Suppressor macrophage treated with lipopolysaccharide for 1 hour (primary cell): ENCODE measurements at regions not wholly inside any gene's neighbourhood (a gene's known extent, or its start where the extent isn't known, plus 50 kb on each side); places are given as distances from the start of the nearest gene placed in this dataset.

Experiments used
- DNase-seq, 3 donors: peaks; one replicate each; pipeline ENCODE4 v3.0.0-alpha.2; 2020 to 2022

DNA sequence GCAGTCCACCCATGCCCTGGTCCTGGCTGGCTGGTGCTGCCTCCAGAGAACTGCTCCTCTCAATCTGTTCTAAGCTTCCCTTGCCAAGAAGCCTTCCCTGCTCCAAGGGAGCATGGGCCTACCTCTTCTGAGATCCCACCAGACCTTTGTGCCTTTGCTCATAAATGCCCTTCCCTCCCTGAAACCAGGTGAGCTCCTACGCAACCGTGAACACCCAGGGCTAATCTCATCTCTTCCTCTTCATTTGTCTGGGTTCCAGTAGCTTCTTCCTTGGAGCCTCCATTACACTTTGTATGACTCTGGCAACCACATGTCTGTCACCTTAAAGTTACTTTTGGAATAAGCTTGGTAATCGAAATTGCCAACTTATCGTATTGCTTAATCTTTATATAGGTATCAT lies 270.6 kb downstream of the PBX3 start:
- DNase-seq = no peak

GRCh38 chr9:126020836-126021235 lies 273.7 kb downstream of the PBX3 start:
- no peak for DNase-seq

- no peak for DNase-seq
Measured at GRCh38 chr9:126023962-126024361, 276.8 kb downstream of the PBX3 start.

- no peak for DNase-seq
Measured at GRCh38 chr9:126024581-126025230, 277.5 kb downstream of the PBX3 start.

DNA sequence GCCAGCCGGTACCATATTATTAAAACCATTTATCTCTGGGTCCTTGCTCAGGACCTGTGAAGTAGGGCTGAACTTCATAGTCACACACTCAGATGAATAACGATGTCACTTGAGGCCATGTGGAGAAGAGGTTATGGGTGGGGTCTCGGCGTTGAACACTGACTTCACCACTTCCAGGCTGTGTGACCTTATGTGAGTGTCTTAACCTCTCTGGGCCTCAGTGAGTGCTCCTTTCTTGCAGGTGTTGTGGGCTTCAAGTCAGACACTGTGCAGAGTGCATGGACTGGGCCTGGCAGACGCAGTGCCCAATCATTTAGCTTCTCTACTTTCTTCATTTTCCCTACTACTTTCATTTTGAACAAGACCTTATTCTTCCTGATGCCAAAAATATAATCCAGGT lies 278.8 kb downstream of the PBX3 start:
- no peak for DNase-seq

DNA sequence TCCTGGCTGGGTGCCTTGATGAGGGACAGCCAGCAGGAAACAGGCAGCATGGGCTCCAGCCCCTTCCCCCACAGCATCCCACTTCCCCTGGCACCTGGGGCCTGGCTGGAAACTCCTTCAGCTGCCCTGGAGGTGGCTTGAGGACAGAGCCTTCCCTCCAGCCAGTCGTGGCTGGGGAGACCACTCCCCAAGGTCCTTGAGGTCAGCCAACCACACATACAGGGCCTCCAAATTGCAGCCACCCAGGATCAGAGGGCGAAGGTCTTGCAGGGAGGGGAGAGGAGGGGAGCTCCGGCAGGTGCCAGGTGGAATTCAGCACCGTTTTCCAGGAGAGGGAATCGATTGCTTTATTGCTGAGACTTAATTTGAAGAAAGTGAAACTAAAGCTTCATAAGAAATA lies 280.4 kb downstream of the PBX3 start:
- DNase-seq = no peak

DNA sequence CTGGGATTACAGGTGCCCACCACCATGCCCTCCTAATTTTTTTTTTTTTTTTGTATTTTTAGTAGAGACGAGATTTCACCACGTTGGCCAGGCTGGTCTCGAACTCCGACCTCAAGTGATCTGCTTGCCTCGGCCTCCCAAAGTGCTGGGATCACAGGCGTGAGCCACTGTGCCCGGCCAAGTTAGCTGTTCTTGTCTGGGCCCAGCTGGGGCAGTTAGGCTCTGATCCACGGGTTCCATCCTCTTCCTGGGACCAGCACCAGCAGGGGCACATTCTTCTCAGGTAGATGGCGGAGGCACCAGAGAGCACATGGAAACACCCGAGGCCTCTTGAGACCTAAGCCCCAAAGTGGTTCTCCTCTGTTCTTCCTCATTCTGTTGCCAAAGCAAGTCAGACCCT lies 281.6 kb downstream of the PBX3 start:
- no peak for DNase-seq

- DNase-seq = no peak
Measured at GRCh38 chr9:126030716-126031115, 283.5 kb downstream of the PBX3 start.

GRCh38 chr9:126031116-126031515 lies 283.9 kb downstream of the PBX3 start:
- DNase-seq = no peak

DNA sequence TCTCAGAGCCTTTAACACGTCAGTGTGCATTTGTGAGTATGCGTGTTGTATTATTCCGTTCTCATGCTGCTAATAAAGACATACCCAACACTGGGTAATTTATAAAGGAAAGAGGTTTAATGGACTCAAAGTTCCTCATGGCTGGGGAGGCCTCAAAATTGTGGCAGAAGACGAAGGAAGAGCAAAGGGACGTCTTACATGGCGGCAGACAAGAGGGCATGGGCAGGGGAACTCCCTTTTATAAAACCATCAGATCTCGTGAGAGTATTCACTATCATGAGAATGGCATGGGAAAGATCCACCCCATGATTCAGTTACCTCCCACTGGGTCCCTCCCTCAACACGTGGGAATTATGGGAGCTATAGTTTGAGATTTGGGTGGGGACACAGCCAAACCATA lies 285.0 kb downstream of the PBX3 start:
- no peak for DNase-seq

DNA sequence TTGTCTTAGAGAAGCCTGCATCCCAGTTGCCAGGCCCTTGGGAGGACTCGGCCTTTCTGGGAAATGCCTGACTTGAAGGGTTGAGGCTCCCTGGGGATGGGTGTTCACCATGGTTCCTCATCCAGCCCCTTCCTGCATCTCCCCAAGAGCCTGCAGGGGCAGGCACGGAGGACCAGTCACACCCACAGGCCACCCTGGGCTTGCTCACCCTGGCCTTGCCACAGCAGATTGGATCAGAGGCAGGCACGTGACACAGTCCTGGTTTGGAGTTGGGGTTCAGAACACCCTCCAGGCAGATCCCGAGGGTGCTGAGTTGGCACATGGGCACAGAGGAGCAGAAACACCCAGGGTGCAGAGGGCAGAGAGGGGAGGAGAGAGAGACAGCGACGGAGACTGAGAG lies 286.1 kb downstream of the PBX3 start:
- DNase-seq = no peak

DNA sequence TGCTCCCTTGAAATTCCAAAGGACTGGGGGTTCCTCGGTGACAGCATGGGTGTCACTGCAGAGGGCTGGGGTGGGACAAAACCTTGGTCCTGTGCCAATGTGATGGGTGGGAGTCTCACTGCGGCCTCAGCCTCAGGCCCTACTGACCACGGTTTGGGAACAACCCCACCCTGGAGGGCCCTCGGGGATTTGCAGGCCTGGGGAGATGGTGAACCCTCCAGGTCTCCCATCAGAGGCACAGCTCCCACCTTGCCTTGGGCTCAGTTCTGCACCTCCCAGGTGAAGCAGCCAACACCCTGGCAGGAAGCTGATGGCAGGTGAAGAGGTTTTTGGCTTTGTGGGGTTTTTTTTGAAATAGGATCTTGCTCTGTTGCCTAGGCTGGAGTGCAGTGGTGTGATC lies 286.8 kb downstream of the PBX3 start:
- no peak for DNase-seq

DNA sequence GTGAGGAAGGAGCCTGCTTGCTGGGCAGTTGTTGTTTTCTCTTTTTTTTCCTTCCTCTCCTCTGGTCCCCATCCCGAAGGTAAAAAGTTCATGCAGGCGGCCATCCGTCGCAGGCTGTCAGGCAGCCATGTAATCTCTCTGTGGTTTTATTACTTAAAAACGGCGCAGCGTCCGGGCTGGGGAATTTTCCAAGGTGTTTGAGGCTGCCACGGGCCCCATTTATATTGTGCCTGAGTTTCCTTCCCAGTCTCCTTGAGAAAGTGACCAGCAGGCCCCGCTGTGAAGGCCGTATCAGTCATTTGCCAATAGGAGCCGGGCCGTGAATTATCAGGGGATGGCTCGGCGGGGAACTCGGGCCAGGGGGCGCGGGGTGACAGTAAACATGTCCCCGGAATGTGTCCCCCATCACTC lies 289.7 kb downstream of the PBX3 start:
- DNase-seq = no peak

- DNase-seq = no peak
Measured at GRCh38 chr9:126038790-126039189, 287.8 kb upstream of the MVB12B start.

- no peak for DNase-seq
Measured at GRCh38 chr9:126043681-126044080, 282.9 kb upstream of the MVB12B start.

- DNase-seq = no peak
Measured at GRCh38 chr9:126049088-126049487, 277.5 kb upstream of the MVB12B start.

DNA sequence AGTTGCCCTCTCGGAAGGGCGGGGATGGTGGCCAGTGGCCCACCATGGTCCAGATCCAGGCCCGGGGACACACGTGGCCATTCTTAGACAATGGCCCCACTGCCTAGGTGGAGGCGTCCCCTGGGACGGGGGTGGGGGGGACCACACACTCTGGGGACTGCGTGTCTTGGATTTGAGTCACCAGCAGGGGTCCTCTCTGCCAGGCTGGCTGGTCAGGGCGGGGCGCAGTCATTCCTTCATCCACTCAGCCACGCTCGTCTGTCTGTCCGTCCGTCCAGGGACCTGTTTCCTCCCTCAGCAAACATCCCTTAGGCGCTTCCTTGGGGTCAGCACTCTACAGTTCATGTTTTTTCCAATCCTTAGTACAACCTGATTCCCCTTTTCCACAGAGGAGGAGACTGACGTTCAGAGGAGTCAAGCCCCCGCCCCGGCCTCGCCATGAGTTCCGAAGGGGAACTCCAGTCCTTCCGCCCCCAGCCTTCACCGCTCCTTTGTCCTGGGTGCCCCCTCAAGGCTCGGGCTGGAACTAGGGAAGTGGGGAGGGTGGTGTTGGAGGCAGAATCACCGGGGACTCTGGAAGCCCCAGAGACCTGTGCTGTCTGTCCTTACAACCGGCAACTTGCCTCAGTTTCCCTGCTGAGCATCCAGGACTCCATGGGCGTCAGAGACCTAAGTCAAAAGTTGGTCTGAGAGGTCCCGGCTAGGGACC lies 276.6 kb upstream of the MVB12B start:
- DNase-seq = no peak

DNA sequence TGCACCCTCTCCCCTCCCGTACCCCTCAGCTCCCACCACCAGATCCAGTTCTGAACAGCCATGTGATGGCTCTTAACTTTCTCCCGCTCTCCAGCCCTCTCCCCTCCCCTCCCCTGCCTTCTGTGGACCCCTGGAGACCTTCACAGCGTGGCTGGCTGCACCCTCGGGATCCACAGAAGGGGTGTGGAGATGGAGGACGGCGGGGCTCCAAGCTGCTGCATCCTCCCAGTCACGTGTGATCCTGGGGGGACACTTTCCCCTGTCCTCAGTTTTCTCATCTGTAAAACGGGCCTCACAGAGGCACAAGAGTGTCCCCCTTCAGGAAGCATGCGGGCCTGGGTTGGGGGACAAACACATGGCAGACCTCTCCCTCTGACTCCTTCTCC lies 276.0 kb upstream of the MVB12B start:
- DNase-seq = no peak

DNA sequence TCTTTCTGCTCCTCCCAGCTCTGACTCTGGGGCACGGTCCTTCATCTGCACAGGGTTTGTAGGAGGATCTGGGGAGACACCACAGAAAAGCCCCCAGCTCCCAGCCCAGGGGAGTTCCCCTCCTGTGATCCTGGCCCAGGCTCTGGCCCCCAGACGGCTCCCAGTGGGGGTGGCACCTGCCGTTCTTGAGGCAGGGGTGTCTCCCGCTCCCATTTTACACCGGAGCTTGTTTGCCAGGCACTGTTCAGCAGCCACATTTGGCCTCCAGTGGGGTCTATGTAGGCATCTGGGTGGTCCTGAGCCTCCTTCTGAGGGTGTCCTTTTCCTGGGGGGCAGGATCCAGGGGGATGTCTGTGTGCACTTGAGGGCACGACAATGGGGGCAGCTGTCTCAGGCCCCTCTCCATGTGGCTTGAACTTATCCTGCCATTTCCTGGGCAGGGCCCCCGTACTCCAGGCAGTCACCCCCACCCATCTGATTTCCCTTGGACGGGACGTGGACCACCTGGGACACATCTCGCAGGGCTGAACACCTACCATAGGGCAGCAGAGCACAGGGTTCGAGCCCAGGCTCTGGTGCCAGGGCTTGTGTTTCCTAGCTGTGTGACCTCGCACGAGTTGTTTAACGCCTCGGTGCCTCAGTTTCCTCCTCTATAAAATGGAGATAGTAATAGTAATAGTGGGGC lies 275.0 kb upstream of the MVB12B start:
- no peak for DNase-seq

DNA sequence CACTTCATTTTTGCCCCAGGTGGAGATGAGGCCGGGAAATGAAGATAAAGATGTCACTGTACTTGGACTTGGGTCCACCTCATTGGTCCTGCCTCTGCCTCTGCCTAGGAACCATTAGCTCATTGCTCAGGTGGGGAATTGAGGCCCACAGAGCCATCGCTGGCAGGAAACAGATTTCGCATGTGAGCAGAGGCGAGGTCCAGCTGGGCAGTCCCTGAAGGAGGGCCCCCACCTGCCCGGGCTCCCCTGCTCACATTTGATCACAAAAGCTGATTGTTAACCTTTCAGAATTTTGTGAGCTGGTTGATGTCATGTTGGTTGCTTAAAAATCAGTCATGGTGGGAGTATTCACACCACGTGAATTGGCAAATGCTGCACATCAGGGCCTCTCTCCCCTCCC lies 273.8 kb upstream of the MVB12B start:
- no peak for DNase-seq

DNA sequence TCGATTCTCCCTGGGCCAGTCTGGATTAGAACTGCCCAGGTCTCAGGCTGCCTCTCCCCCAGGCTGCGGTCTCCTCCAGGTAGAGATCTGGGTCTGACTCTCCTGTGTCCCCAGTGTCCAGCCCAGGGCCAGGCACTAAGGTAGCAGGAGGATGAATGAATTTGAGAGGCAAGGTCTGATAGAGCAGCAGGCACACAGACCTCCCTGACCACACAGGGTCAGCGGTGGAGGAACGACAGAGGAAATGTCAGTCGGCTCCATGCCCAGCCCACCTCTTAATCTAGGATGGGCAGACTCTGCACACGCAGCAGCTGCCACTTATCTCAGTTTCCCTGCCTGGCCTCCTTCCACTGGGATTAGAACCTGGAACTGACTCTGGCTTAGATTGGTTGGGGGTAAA lies 272.7 kb upstream of the MVB12B start:
- no peak for DNase-seq

GRCh38 chr9:126055381-126055985 lies 271.1 kb upstream of the MVB12B start:
- DNase-seq = no peak

GRCh38 chr9:126056312-126057021 lies 270.2 kb upstream of the MVB12B start:
- DNase-seq = no peak
